ENCODE measurements at regions not wholly inside any gene's neighbourhood (a gene's known extent, or its start where the extent isn't known, plus 50 kb on each side); places are given as distances from the start of the nearest gene placed in this dataset.

DNA sequence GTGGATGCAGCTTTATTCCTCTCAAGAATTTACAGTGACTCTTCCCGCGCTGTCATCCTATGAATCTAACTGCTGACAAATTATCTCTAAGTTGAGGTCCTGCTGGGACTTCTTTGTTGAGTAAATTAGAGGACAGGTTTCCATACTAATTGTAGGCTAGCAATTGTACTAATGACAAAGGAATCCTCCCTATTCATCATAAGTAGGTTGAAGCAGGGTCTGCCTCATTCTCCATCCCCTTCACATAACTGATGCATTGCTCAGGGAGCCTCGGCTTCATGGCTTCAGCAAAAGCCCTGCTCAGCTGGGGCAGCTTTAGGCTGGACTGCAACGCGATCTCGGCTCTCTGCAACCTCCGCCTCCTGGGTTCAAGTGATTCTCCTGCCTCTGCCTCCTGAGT lies 83.1 kb upstream of the IRX6 start:
- no peak for DNase-seq (ENCODE audit: low spot score)
- no TSS peak for BruUV-seq (replicated peaks)
- Histone ChIP-seq H3K4me2 (ENCODE audit: low read length) (no peak overlapping the region), H3K27ac (ENCODE audit: low read depth, low read length, poor library complexity, severe bottlenecking) (no peak overlapping the region), H3K4me1 (ENCODE audit: insufficient read depth, low read length, poor library complexity, severe bottlenecking) (no peaks in the 10 kb centered on the region), H3K36me3 (ENCODE audit: insufficient read depth, low read length) (no peaks in the 10 kb centered on the region), H3K9me2 (ENCODE audit: insufficient read depth, low read length) (no peaks in the 10 kb centered on the region), H4K20me1 (ENCODE audit: insufficient read depth, low read length) (no peaks in the 10 kb centered on the region), H3K4me3 (ENCODE audit: low read depth, low read length, poor library complexity, severe bottlenecking) (no peak overlapping the region), H3K79me2 (ENCODE audit: insufficient read depth, low read depth, low read length) (no peaks in the 10 kb centered on the region), H3K9me3 (ENCODE audit: low read length) (no peaks in the 10 kb centered on the region), H2AFZ (ENCODE audit: low read length) (no peak overlapping the region)
- intact Hi-C loops (cut with micrococcal nuclease; ENCODE audit: unreplicated experiment): no loop called here
- POLR2A ChIA-PET: no interaction called here
- CTCF ChIA-PET (ENCODE audit: unreplicated experiment): no interaction called here
- no peak for TF ChIP-seq EZH2phosphoT487 (IDR thresholded peaks at IDR 0.05; ENCODE audit: borderline replicate concordance, low read depth, low read length)
- TF ChIP-seq CTCF (conservative IDR thresholded peaks at IDR 0.05; ENCODE audit: low read length): no peak

GRCh38 chr16:55242667-55243066 lies 81.3 kb upstream of the IRX6 start:
- H3K4me1 ChIP-seq (ENCODE audit: insufficient read depth, low read length, poor library complexity, severe bottlenecking): no peaks in the 10 kb centered on the region
- DNase-seq (ENCODE audit: low spot score): no peak
- ChIA-PET CTCF (ENCODE audit: unreplicated experiment) (no interaction called here), POLR2A (interaction anchor here (0.6 kb wide), 1 partner anchor 30 kb away, joined by 3 read pairs; no protein-coding TSS in a partner anchor)
- H4K20me1 ChIP-seq (ENCODE audit: insufficient read depth, low read length): no peaks in the 10 kb centered on the region
- H3K4me2 ChIP-seq (ENCODE audit: low read length): no peak overlapping the region
- H3K27ac ChIP-seq (ENCODE audit: low read depth, low read length, poor library complexity, severe bottlenecking): no peak overlapping the region
- no TSS peak for BruUV-seq (replicated peaks)
- H3K9me3 ChIP-seq (ENCODE audit: low read length): no peaks in the 10 kb centered on the region
- no peak overlapping the region for H3K4me3 ChIP-seq (ENCODE audit: low read depth, low read length, poor library complexity, severe bottlenecking)
- intact Hi-C loops (cut with micrococcal nuclease; ENCODE audit: unreplicated experiment): no loop called here
- H3K36me3 ChIP-seq (ENCODE audit: insufficient read depth, low read length): no peaks in the 10 kb centered on the region
- H3K9me2 ChIP-seq (ENCODE audit: insufficient read depth, low read length): no peaks in the 10 kb centered on the region
- no peak overlapping the region for H2AFZ ChIP-seq (ENCODE audit: low read length)
- TF ChIP-seq CTCF (conservative IDR thresholded peaks at IDR 0.05; ENCODE audit: low read length): no peak
- TF ChIP-seq EZH2phosphoT487 (IDR thresholded peaks at IDR 0.05; ENCODE audit: borderline replicate concordance, low read depth, low read length): no peak
- H3K79me2 ChIP-seq (ENCODE audit: insufficient read depth, low read depth, low read length): no peaks in the 10 kb centered on the region

- H2AFZ ChIP-seq (ENCODE audit: low read length): no peak overlapping the region
- no TSS peak for BruUV-seq (replicated peaks)
- DNase-seq (ENCODE audit: low spot score): no peak
- CTCF ChIA-PET (ENCODE audit: unreplicated experiment): no interaction called here
- POLR2A ChIA-PET: no interaction called here
- H3K27ac ChIP-seq (ENCODE audit: low read depth, low read length, poor library complexity, severe bottlenecking): no peak overlapping the region
- H3K9me3 ChIP-seq (ENCODE audit: low read length): no peaks in the 10 kb centered on the region
- no peaks in the 10 kb centered on the region for H3K36me3 ChIP-seq (ENCODE audit: insufficient read depth, low read length)
- H3K4me1 ChIP-seq (ENCODE audit: insufficient read depth, low read length, poor library complexity, severe bottlenecking): no peaks in the 10 kb centered on the region
- intact Hi-C loops (cut with micrococcal nuclease; ENCODE audit: unreplicated experiment): no loop called here
- H3K4me3 ChIP-seq (ENCODE audit: low read depth, low read length, poor library complexity, severe bottlenecking): no peak overlapping the region
- H4K20me1 ChIP-seq (ENCODE audit: insufficient read depth, low read length): no peaks in the 10 kb centered on the region
- no peak for TF ChIP-seq EZH2phosphoT487 (IDR thresholded peaks at IDR 0.05; ENCODE audit: borderline replicate concordance, low read depth, low read length)
- no peak for TF ChIP-seq CTCF (conservative IDR thresholded peaks at IDR 0.05; ENCODE audit: low read length)
- no peaks in the 10 kb centered on the region for H3K9me2 ChIP-seq (ENCODE audit: insufficient read depth, low read length)
- H3K4me2 ChIP-seq (ENCODE audit: low read length): no peak overlapping the region
- no peaks in the 10 kb centered on the region for H3K79me2 ChIP-seq (ENCODE audit: insufficient read depth, low read depth, low read length)
These were observed 75.9 kb upstream of the IRX6 start for GRCh38 chr16:55248058-55248457.
